ENCODE measurements at regions not wholly inside any gene's neighbourhood (a gene's known extent, or its start where the extent isn't known, plus 50 kb on each side); places are given as distances from the start of the nearest gene placed in this dataset.
"Not testable (repeated sequence)": the region's sequence is repeated elsewhere in the genome, so short reads cannot be mapped to it uniquely, and the experiment has no call there.

DNA sequence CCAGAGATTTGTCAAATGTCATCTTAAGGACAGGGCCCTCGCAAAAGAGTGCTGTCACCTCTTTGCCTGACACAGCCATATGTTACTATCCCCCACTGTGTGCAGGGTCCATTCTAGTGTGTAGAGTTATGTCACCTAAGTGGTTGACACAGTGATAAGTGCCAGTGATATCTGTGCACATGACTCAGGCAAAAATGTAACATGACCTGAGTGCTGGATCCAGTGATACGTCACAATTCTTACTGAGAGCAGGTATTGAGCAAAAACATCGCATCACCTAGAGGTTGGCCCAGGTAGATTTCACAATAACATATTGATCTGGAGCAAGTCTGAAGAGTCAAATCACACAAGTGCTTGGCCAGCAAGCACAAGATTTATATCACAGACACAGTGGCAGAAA, 100.5 kb upstream of the BPY2 start:
- H3K27ac Mint-ChIP-seq; H3K36me3 Mint-ChIP-seq (ENCODE audit: low read depth); H3K27me3 Mint-ChIP-seq; H3K9me3 Mint-ChIP-seq; ATAC-seq (replicated peaks); H3K4me3 Mint-ChIP-seq; H3K4me1 Mint-ChIP-seq: not testable (repeated sequence)

DNA sequence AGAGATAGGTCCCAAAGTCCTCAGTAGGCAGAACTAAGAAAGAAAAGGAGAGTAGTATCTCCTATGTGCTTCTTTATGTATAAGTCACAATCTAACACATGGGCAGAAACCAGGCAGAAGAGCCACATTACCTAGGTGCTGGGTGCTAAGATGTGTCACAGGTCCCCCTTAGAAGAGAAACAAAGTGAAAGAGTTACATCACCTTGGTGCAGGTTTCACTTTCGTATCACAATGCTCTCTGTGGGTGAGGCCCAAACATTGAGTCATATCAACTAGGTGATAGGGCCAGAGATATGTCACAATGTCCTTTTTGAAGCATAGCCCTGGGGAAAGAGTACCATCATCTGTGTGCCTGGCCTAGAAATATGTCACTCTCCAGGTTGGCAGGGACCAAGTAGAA, 96.1 kb upstream of the BPY2 start:
- not testable (repeated sequence) for H3K36me3 Mint-ChIP-seq (ENCODE audit: low read depth); H3K27ac Mint-ChIP-seq; H3K27me3 Mint-ChIP-seq; H3K4me3 Mint-ChIP-seq; H3K4me1 Mint-ChIP-seq; H3K9me3 Mint-ChIP-seq
- ATAC-seq (replicated peaks), result peak; percentile 86

- peak; percentile 79 for ATAC-seq (replicated peaks)
- H3K4me1 Mint-ChIP-seq; H3K27ac Mint-ChIP-seq; H3K4me3 Mint-ChIP-seq; H3K27me3 Mint-ChIP-seq; H3K36me3 Mint-ChIP-seq (ENCODE audit: low read depth); H3K9me3 Mint-ChIP-seq: not testable (repeated sequence)
These were observed 80.4 kb upstream of the BPY2 start for GRCh38 chrY:22903503-22904192.

- not testable (repeated sequence) for H3K27me3 Mint-ChIP-seq; ATAC-seq (replicated peaks); H3K27ac Mint-ChIP-seq; H3K9me3 Mint-ChIP-seq; H3K4me3 Mint-ChIP-seq; H3K36me3 Mint-ChIP-seq (ENCODE audit: low read depth); H3K4me1 Mint-ChIP-seq
These were observed 69.0 kb upstream of the BPY2 start for GRCh38 chrY:22915069-22915468.

- ATAC-seq (replicated peaks); H3K36me3 Mint-ChIP-seq (ENCODE audit: low read depth); H3K4me1 Mint-ChIP-seq; H3K9me3 Mint-ChIP-seq; H3K27ac Mint-ChIP-seq; H3K4me3 Mint-ChIP-seq; H3K27me3 Mint-ChIP-seq: not testable (repeated sequence)
These were observed 56.4 kb upstream of the BPY2 start for GRCh38 chrY:22927667-22928066.

GRCh38 chrY:22933454-22933853, 50.6 kb upstream of the BPY2 start:
- not testable (repeated sequence) for H3K27ac Mint-ChIP-seq; H3K36me3 Mint-ChIP-seq (ENCODE audit: low read depth); H3K4me3 Mint-ChIP-seq; ATAC-seq (replicated peaks); H3K9me3 Mint-ChIP-seq; H3K27me3 Mint-ChIP-seq; H3K4me1 Mint-ChIP-seq

Measured in activated T-helper 17 cell treated with anti-CD3 and anti-CD28 coated beads, Interleukin-2, amount 50 U/mL, for 72 hours (primary cell).